ENCODE measurements at regions not wholly inside any gene's neighbourhood (a gene's known extent, or its start where the extent isn't known, plus 50 kb on each side); places are given as distances from the start of the nearest gene placed in this dataset.

DNA sequence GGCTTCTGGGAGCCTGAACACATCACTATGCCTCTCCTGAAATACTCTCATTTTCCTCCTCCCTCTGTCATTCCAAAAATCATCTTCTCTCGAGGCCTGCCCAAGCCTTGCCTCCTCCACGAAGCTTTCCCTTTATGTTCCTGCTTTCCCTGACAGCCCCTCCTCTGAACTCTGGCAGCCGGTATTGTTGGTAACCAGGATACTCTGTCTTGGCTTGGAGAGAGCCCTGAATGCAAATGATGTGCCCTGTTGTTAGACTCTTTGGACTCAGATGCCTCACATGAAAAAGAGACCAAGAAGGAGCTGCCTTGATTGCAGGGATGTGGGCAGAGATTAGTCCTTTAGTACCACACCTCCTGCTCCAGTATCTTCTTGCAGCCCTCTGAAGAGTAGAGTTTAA, 138.5 kb upstream of the DLX2 start:
- Histone ChIP-seq H3K27me3 (replicated peaks; ENCODE audit: control insufficient read depth, insufficient read depth, low read length) (no peaks in the 10 kb centered on the region), H3K4me1 (no peaks in the 10 kb centered on the region), H3K9me3 (no peaks in the 10 kb centered on the region), H3K4me3 (ENCODE audit: low read depth, low read length) (no peak overlapping the region), H3K36me3 (ENCODE audit: control insufficient read depth, insufficient read depth, low read length) (no peaks in the 10 kb centered on the region)
- no TSS peak for BruUV-seq (replicated peaks)
- intact Hi-C loops (cut with micrococcal nuclease; ENCODE audit: unreplicated experiment): no loop called here
- H3K27me3 Mint-ChIP-seq (ENCODE audit: insufficient read depth, unreplicated experiment): peaks cover 4% of the 10 kb centered on the region
- CTCF ChIA-PET: no interaction called here
- H3K27ac Mint-ChIP-seq (ENCODE audit: unreplicated experiment): no peak overlapping the region
- TF ChIP-seq CTCF (IDR thresholded peaks at IDR 0.05; ENCODE audit: insufficient read depth in 1 of 2, low read depth in 1 of 2, low read length in 1 of 2, severe bottlenecking in 1 of 2, unreplicated experiment in 1 of 2): no peak
- H3K9me3 Mint-ChIP-seq (ENCODE audit: unreplicated experiment): no peaks in the 10 kb centered on the region
- H3K36me3 Mint-ChIP-seq (ENCODE audit: insufficient read depth, unreplicated experiment): no peaks in the 10 kb centered on the region
- DNase-seq: no peak
- no peaks in the 10 kb centered on the region for H3K4me1 Mint-ChIP-seq (ENCODE audit: low read depth, unreplicated experiment)
- POLR2A ChIA-PET: no interaction called here
- no peak overlapping the region for H3K4me3 Mint-ChIP-seq (ENCODE audit: unreplicated experiment)

DNA sequence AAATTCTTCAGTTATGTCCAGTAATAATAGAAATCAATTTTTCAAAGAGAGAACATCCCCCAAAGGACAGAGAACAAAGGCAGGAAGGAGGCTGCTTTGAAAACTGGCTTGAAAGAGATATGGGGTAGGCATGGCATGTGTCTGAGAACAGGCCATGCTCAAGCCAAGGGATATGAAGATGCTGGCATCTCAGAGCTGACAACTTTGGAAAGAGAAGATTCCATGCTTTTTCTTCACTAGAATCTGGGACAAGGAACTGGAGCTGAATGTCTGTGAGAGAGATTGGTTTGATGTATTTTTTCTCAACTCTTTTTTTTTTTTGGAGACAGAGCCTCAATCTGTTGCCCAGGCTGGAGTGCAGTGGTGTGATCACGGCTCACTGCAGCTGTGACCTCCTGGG, 139.8 kb upstream of the DLX2 start:
- ChIA-PET CTCF (interaction anchor here (0.9 kb wide), 1 partner anchor 214 kb away, joined by 3 read pairs; no protein-coding TSS in a partner anchor), POLR2A (no interaction called here)
- Mint-ChIP-seq H3K9me3 (ENCODE audit: unreplicated experiment) (no peaks in the 10 kb centered on the region), H3K27me3 (ENCODE audit: insufficient read depth, unreplicated experiment) (peaks cover 3% of the 10 kb centered on the region), H3K27ac (ENCODE audit: unreplicated experiment) (no peak overlapping the region), H3K4me1 (ENCODE audit: low read depth, unreplicated experiment) (no peaks in the 10 kb centered on the region), H3K36me3 (ENCODE audit: insufficient read depth, unreplicated experiment) (no peaks in the 10 kb centered on the region), H3K4me3 (ENCODE audit: unreplicated experiment) (no peak overlapping the region)
- no TSS peak for BruUV-seq (replicated peaks)
- H3K4me3 ChIP-seq (ENCODE audit: low read depth, low read length): no peak overlapping the region
- H3K9me3 ChIP-seq: no peaks in the 10 kb centered on the region
- TF ChIP-seq CTCF (IDR thresholded peaks at IDR 0.05; ENCODE audit: insufficient read depth in 1 of 2, low read depth in 1 of 2, low read length in 1 of 2, severe bottlenecking in 1 of 2, unreplicated experiment in 1 of 2): no peak
- no peaks in the 10 kb centered on the region for H3K27me3 ChIP-seq (replicated peaks; ENCODE audit: control insufficient read depth, insufficient read depth, low read length)
- H3K4me1 ChIP-seq: no peaks in the 10 kb centered on the region; the same call in 1 of the 2 replicates
- intact Hi-C loops (cut with micrococcal nuclease; ENCODE audit: unreplicated experiment): loop anchor here (1.0 kb wide), 1 partner anchor 186 kb away; no protein-coding TSS in a partner anchor
- DNase-seq: no peak
- no peaks in the 10 kb centered on the region for H3K36me3 ChIP-seq (ENCODE audit: control insufficient read depth, insufficient read depth, low read length)

- Histone ChIP-seq H3K9me3 (no peaks in the 10 kb centered on the region), H3K4me3 (ENCODE audit: low read depth, low read length) (no peak overlapping the region), H3K27me3 (replicated peaks; ENCODE audit: control insufficient read depth, insufficient read depth, low read length) (no peaks in the 10 kb centered on the region), H3K36me3 (ENCODE audit: control insufficient read depth, insufficient read depth, low read length) (no peaks in the 10 kb centered on the region), H3K4me1 (no peaks in the 10 kb centered on the region; the same call in 1 of the 2 replicates)
- intact Hi-C loops (cut with micrococcal nuclease; ENCODE audit: unreplicated experiment): loop anchor here (1.0 kb wide), 1 partner anchor 185 kb away; no protein-coding TSS in a partner anchor
- BruUV-seq (replicated peaks): no TSS peak
- H3K9me3 Mint-ChIP-seq (ENCODE audit: unreplicated experiment): no peaks in the 10 kb centered on the region
- H3K27ac Mint-ChIP-seq (ENCODE audit: unreplicated experiment): no peak overlapping the region
- no peaks in the 10 kb centered on the region for H3K4me1 Mint-ChIP-seq (ENCODE audit: low read depth, unreplicated experiment)
- DNase-seq: no peak
- no peaks in the 10 kb centered on the region for H3K36me3 Mint-ChIP-seq (ENCODE audit: insufficient read depth, unreplicated experiment)
- POLR2A ChIA-PET: no interaction called here
- TF ChIP-seq CTCF (IDR thresholded peaks at IDR 0.05; ENCODE audit: insufficient read depth in 1 of 2, low read depth in 1 of 2, low read length in 1 of 2, severe bottlenecking in 1 of 2, unreplicated experiment in 1 of 2): no peak
- H3K27me3 Mint-ChIP-seq (ENCODE audit: insufficient read depth, unreplicated experiment): peaks cover under 1% of the 10 kb centered on the region
- CTCF ChIA-PET: interaction anchor here (0.9 kb wide), 1 partner anchor 213 kb away, joined by 3 read pairs; no protein-coding TSS in a partner anchor
- H3K4me3 Mint-ChIP-seq (ENCODE audit: unreplicated experiment): no peak overlapping the region
Measured at GRCh38 chr2:172242961-172243360, 140.3 kb upstream of the DLX2 start.
